ENCODE measurements at regions not wholly inside any gene's neighbourhood (a gene's known extent, or its start where the extent isn't known, plus 50 kb on each side); places are given as distances from the start of the nearest gene placed in this dataset.

- Histone ChIP-seq H3K4me2 (no peak overlapping the region), H3F3A (ENCODE audit: low read depth) (no peaks in the 10 kb centered on the region), H3K79me2 (ENCODE audit: low read depth) (no peaks in the 10 kb centered on the region), H4K20me1 (ENCODE audit: low read depth) (no peaks in the 10 kb centered on the region), H3K4me3 (no peak overlapping the region), H3K4me1 (no peaks in the 10 kb centered on the region), H3K27me3 (no peaks in the 10 kb centered on the region), H2AFZ (replicated peaks) (no peak overlapping the region), H3K9ac (no peak overlapping the region), H3K27ac (no peak overlapping the region), H3K9me3 (ENCODE audit: low read depth) (no peaks in the 10 kb centered on the region), H3K36me3 (no peaks in the 10 kb centered on the region)
- Mint-ChIP-seq H3K27ac (no peak overlapping the region), H3K36me3 (peaks cover 1% of the 10 kb centered on the region), H3K4me3 (no peak overlapping the region), H3K9me3 (peaks cover 16% of the 10 kb centered on the region), H3K27me3 (ENCODE audit: insufficient read depth, low read depth) (no peaks in the 10 kb centered on the region), H3K4me1 (no peaks in the 10 kb centered on the region)
- no peak for DNase-seq (ENCODE audit: low spot score)
- no peak for TF ChIP-seq CTCF (IDR thresholded peaks at IDR 0.05)
- TF ChIP-seq EZH2phosphoT487 (IDR thresholded peaks at IDR 0.05): no peak
- no peak for TF ChIP-seq EZH2 (IDR thresholded peaks at IDR 0.05)
Measured at GRCh38 chr16:82319038-82319437, 149.0 kb upstream of the MPHOSPH6 start.

- H3K36me3 Mint-ChIP-seq: no peaks in the 10 kb centered on the region
- Histone ChIP-seq H3K4me1 (no peaks in the 10 kb centered on the region), H4K20me1 (ENCODE audit: low read depth) (no peaks in the 10 kb centered on the region), H3K79me2 (ENCODE audit: low read depth) (no peaks in the 10 kb centered on the region), H3K27ac (no peak overlapping the region), H3K4me2 (no peak overlapping the region), H3K4me3 (no peak overlapping the region), H3F3A (ENCODE audit: low read depth) (no peaks in the 10 kb centered on the region), H3K27me3 (no peaks in the 10 kb centered on the region), H3K9ac (no peak overlapping the region), H3K9me3 (ENCODE audit: low read depth) (no peaks in the 10 kb centered on the region), H2AFZ (replicated peaks) (no peak overlapping the region), H3K36me3 (no peaks in the 10 kb centered on the region)
- H3K27me3 Mint-ChIP-seq (ENCODE audit: insufficient read depth, low read depth): no peaks in the 10 kb centered on the region
- no peak overlapping the region for H3K4me3 Mint-ChIP-seq
- peaks cover 6% of the 10 kb centered on the region for H3K9me3 Mint-ChIP-seq
- DNase-seq (ENCODE audit: low spot score): no peak
- no peaks in the 10 kb centered on the region for H3K4me1 Mint-ChIP-seq
- H3K27ac Mint-ChIP-seq: no peak overlapping the region
- TF ChIP-seq EZH2 (IDR thresholded peaks at IDR 0.05): no peak
- TF ChIP-seq CTCF (IDR thresholded peaks at IDR 0.05): no peak
- TF ChIP-seq EZH2phosphoT487 (IDR thresholded peaks at IDR 0.05): no peak
Measured at GRCh38 chr16:82317411-82318167, 147.6 kb upstream of the MPHOSPH6 start.

- DNase-seq (ENCODE audit: low spot score): no peak
- H3K9ac ChIP-seq: no peak overlapping the region
- no peak overlapping the region for H3K27ac ChIP-seq
- no peaks in the 10 kb centered on the region for H3K4me1 Mint-ChIP-seq
- no peak overlapping the region for H2AFZ ChIP-seq (replicated peaks)
- no peaks in the 10 kb centered on the region for H3F3A ChIP-seq (ENCODE audit: low read depth)
- no peak overlapping the region for H3K4me3 ChIP-seq
- no peaks in the 10 kb centered on the region for H3K9me3 ChIP-seq (ENCODE audit: low read depth)
- no peak overlapping the region for H3K27ac Mint-ChIP-seq
- no peaks in the 10 kb centered on the region for H3K79me2 ChIP-seq (ENCODE audit: low read depth)
- no peaks in the 10 kb centered on the region for H3K27me3 ChIP-seq
- no peaks in the 10 kb centered on the region for H3K4me1 ChIP-seq
- no peaks in the 10 kb centered on the region for H4K20me1 ChIP-seq (ENCODE audit: low read depth)
- H3K36me3 Mint-ChIP-seq: no peaks in the 10 kb centered on the region
- H3K4me2 ChIP-seq: no peak overlapping the region
- no peaks in the 10 kb centered on the region for H3K9me3 Mint-ChIP-seq
- H3K4me3 Mint-ChIP-seq: no peak overlapping the region
- no peaks in the 10 kb centered on the region for H3K36me3 ChIP-seq
- H3K27me3 Mint-ChIP-seq (ENCODE audit: insufficient read depth, low read depth): peaks cover 4% of the 10 kb centered on the region
- no peak for TF ChIP-seq EZH2 (IDR thresholded peaks at IDR 0.05)
- no peak for TF ChIP-seq CTCF (IDR thresholded peaks at IDR 0.05)
- TF ChIP-seq EZH2phosphoT487 (IDR thresholded peaks at IDR 0.05): no peak
Measured at GRCh38 chr16:82313754-82314153, 143.7 kb upstream of the MPHOSPH6 start.

Measured in neural progenitor cell (in vitro differentiated cells).